Glutamatergic neuron (in vitro differentiated cells): ENCODE measurements at regions not wholly inside any gene's neighbourhood (a gene's known extent, or its start where the extent isn't known, plus 50 kb on each side); places are given as distances from the start of the nearest gene placed in this dataset.

Experiments used
- DNase-seq: peaks from one replicate; pipeline ENCODE4 v3.0.0; 2022
- H3K27ac Mint-ChIP-seq: one replicate; pipeline ENCODE4 v1.8.0; 2020; ENCODE audit warnings: mild to moderate bottlenecking, mixed read lengths, inconsistent platforms; ENCODE audit not compliant: unreplicated experiment
- H3K27me3 Mint-ChIP-seq: one replicate; pipeline ENCODE4 v1.8.0; 2020; ENCODE audit warnings: mild to moderate bottlenecking, moderate library complexity, mixed read lengths, inconsistent platforms; ENCODE audit not compliant: unreplicated experiment
- H3K36me3 Mint-ChIP-seq: one replicate; pipeline ENCODE4 v1.8.0; 2020; ENCODE audit warnings: mild to moderate bottlenecking, mixed read lengths, inconsistent platforms; ENCODE audit not compliant: unreplicated experiment
- H3K4me1 Mint-ChIP-seq: one replicate; pipeline ENCODE4 v1.8.0; 2020; ENCODE audit warnings: mild to moderate bottlenecking, low read depth, mixed read lengths, inconsistent platforms; ENCODE audit not compliant: unreplicated experiment
- H3K4me3 Mint-ChIP-seq: one replicate; pipeline ENCODE4 v1.8.0; 2020; ENCODE audit warnings: mild to moderate bottlenecking, mixed read lengths, inconsistent platforms; ENCODE audit not compliant: unreplicated experiment
- H3K9me3 Mint-ChIP-seq: one replicate; pipeline ENCODE4 v1.8.0; 2020; ENCODE audit warnings: mild to moderate bottlenecking, moderate library complexity, mixed read lengths, inconsistent platforms; ENCODE audit not compliant: unreplicated experiment
- TF ChIP-seq, protein P1 (sequence below): fragments of 200-600 bp; sonication (generic); IDR thresholded peaks from one replicate; pipeline ENCODE4 v1.5.0; 2021; ENCODE audit not compliant: partially characterized antibody, unreplicated experiment

- no peak overlapping the region for H3K4me3 Mint-ChIP-seq
- no peak overlapping the region for H3K27ac Mint-ChIP-seq
- no peaks in the 10 kb centered on the region for H3K36me3 Mint-ChIP-seq
- TF ChIP-seq, protein P1, sequence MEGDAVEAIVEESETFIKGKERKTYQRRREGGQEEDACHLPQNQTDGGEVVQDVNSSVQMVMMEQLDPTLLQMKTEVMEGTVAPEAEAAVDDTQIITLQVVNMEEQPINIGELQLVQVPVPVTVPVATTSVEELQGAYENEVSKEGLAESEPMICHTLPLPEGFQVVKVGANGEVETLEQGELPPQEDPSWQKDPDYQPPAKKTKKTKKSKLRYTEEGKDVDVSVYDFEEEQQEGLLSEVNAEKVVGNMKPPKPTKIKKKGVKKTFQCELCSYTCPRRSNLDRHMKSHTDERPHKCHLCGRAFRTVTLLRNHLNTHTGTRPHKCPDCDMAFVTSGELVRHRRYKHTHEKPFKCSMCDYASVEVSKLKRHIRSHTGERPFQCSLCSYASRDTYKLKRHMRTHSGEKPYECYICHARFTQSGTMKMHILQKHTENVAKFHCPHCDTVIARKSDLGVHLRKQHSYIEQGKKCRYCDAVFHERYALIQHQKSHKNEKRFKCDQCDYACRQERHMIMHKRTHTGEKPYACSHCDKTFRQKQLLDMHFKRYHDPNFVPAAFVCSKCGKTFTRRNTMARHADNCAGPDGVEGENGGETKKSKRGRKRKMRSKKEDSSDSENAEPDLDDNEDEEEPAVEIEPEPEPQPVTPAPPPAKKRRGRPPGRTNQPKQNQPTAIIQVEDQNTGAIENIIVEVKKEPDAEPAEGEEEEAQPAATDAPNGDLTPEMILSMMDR, result no peak
- no peak for DNase-seq
- H3K4me1 Mint-ChIP-seq, result no peaks in the 10 kb centered on the region
- H3K9me3 Mint-ChIP-seq, result no peaks in the 10 kb centered on the region
- peaks cover 2% of the 10 kb centered on the region for H3K27me3 Mint-ChIP-seq
These were observed 223.1 kb downstream of the BCAS1 start for GRCh38 chr20:53847139-53847836.

- H3K4me1 Mint-ChIP-seq, result no peaks in the 10 kb centered on the region
- H3K27ac Mint-ChIP-seq, result no peak overlapping the region
- H3K4me3 Mint-ChIP-seq, result no peak overlapping the region
- no peak for DNase-seq
- no peaks in the 10 kb centered on the region for H3K36me3 Mint-ChIP-seq
- H3K9me3 Mint-ChIP-seq, result no peaks in the 10 kb centered on the region
- peaks cover 2% of the 10 kb centered on the region for H3K27me3 Mint-ChIP-seq
- TF ChIP-seq, protein P1, result no peak
These were observed 223.8 kb downstream of the BCAS1 start for GRCh38 chr20:53846640-53847039.

GRCh38 chr20:53845980-53846379, 224.4 kb downstream of the BCAS1 start:
- Mint-ChIP-seq H3K9me3 (no peaks in the 10 kb centered on the region), H3K4me3 (no peak overlapping the region), H3K27me3 (peaks cover 2% of the 10 kb centered on the region), H3K4me1 (no peaks in the 10 kb centered on the region), H3K36me3 (no peaks in the 10 kb centered on the region), H3K27ac (no peak overlapping the region)
- TF ChIP-seq, protein P1, result no peak
- no peak for DNase-seq

DNA sequence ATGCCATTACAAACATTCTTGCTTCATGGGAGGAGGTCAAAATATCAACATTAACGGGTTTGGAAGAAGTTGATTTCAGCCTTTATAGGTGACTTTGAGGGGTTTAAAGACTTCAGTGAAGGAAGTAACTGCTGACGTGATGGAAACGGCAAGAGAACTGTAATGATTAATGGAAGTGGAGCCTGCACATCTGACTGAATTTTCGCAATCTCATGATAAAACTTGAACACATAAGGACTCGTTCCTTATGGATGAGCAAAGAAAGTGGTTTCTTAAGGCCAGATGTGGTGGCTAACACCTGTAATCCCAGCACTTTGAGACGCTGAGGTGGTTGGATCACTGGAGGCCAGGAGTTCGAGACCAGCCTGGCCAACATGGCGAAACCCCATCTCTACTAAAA, 226.1 kb downstream of the BCAS1 start:
- H3K4me3 Mint-ChIP-seq, result no peak overlapping the region
- no peak for DNase-seq
- peaks cover under 1% of the 10 kb centered on the region for H3K27me3 Mint-ChIP-seq
- no peak overlapping the region for H3K27ac Mint-ChIP-seq
- TF ChIP-seq, protein P1, result no peak
- no peaks in the 10 kb centered on the region for H3K36me3 Mint-ChIP-seq
- no peaks in the 10 kb centered on the region for H3K4me1 Mint-ChIP-seq
- H3K9me3 Mint-ChIP-seq, result no peaks in the 10 kb centered on the region

GRCh38 chr20:53843645-53844044, 226.7 kb downstream of the BCAS1 start:
- no peaks in the 10 kb centered on the region for H3K27me3 Mint-ChIP-seq
- no peaks in the 10 kb centered on the region for H3K4me1 Mint-ChIP-seq
- H3K9me3 Mint-ChIP-seq, result no peaks in the 10 kb centered on the region
- H3K4me3 Mint-ChIP-seq, result no peak overlapping the region
- no peak overlapping the region for H3K27ac Mint-ChIP-seq
- H3K36me3 Mint-ChIP-seq, result no peaks in the 10 kb centered on the region
- DNase-seq, result no peak
- TF ChIP-seq, protein P1, result no peak
